ENCODE measurements at regions not wholly inside any gene's neighbourhood (a gene's known extent, or its start where the extent isn't known, plus 50 kb on each side); places are given as distances from the start of the nearest gene placed in this dataset.

GRCh38 chr13:78239714-78240113, 321.1 kb upstream of the EDNRB start:
- intact Hi-C loops (cut with DNase I): no loop called here
- no peak for TF ChIP-seq POLR2A (IDR thresholded peaks at IDR 0.05)
- TF ChIP-seq, protein P1, sequence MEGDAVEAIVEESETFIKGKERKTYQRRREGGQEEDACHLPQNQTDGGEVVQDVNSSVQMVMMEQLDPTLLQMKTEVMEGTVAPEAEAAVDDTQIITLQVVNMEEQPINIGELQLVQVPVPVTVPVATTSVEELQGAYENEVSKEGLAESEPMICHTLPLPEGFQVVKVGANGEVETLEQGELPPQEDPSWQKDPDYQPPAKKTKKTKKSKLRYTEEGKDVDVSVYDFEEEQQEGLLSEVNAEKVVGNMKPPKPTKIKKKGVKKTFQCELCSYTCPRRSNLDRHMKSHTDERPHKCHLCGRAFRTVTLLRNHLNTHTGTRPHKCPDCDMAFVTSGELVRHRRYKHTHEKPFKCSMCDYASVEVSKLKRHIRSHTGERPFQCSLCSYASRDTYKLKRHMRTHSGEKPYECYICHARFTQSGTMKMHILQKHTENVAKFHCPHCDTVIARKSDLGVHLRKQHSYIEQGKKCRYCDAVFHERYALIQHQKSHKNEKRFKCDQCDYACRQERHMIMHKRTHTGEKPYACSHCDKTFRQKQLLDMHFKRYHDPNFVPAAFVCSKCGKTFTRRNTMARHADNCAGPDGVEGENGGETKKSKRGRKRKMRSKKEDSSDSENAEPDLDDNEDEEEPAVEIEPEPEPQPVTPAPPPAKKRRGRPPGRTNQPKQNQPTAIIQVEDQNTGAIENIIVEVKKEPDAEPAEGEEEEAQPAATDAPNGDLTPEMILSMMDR (IDR thresholded peaks at IDR 0.05): no peak
- Histone ChIP-seq H3K27me3 (no peaks in the 10 kb centered on the region), H3K36me3 (replicated peaks in 1 of 2; ENCODE audit: insufficient read depth in 1 of 2, low read depth in 2 of 2) (no peaks in the 10 kb centered on the region), H3K27ac (no peak overlapping the region), H3K9me3 (no peaks in the 10 kb centered on the region), H3K4me3 (no peak overlapping the region), H3K4me1 (no peaks in the 10 kb centered on the region)
- 28 to 42% methylated on average over 2 of the region's 2 CpGs for WGBS, 2 donors
- no peak for ATAC-seq
- DNase-seq: no peak

GRCh38 chr13:78238911-78239310, 320.3 kb upstream of the EDNRB start:
- 23 to 45% methylated on average over 2 of the region's 2 CpGs for WGBS, 2 donors
- TF ChIP-seq, protein P1 (IDR thresholded peaks at IDR 0.05): no peak
- no peak for TF ChIP-seq POLR2A (IDR thresholded peaks at IDR 0.05)
- Histone ChIP-seq H3K27ac (no peak overlapping the region), H3K9me3 (no peaks in the 10 kb centered on the region), H3K36me3 (replicated peaks in 1 of 2; ENCODE audit: insufficient read depth in 1 of 2, low read depth in 2 of 2) (no peaks in the 10 kb centered on the region), H3K4me1 (no peaks in the 10 kb centered on the region), H3K4me3 (no peak overlapping the region), H3K27me3 (no peaks in the 10 kb centered on the region)
- intact Hi-C loops (cut with DNase I): no loop called here
- DNase-seq: no peak
- ATAC-seq: no peak

- DNase-seq (no peak), ATAC-seq (no peak)
- whole genome bisulfite sequencing, 2 donors: 23 to 40% methylated on average over 4 of the region's 4 CpGs
- H3K4me1 ChIP-seq: no peaks in the 10 kb centered on the region
- intact Hi-C loops (cut with DNase I): no loop called here
- H3K27ac ChIP-seq: no peak overlapping the region
- H3K27me3 ChIP-seq: no peaks in the 10 kb centered on the region
- no peaks in the 10 kb centered on the region for H3K36me3 ChIP-seq (replicated peaks in 1 of 2; ENCODE audit: insufficient read depth in 1 of 2, low read depth in 2 of 2)
- TF ChIP-seq POLR2A (IDR thresholded peaks at IDR 0.05): no peak
- TF ChIP-seq, protein P1 (IDR thresholded peaks at IDR 0.05): no peak
- no peaks in the 10 kb centered on the region for H3K9me3 ChIP-seq
- H3K4me3 ChIP-seq: no peak overlapping the region
These were observed 310.3 kb upstream of the EDNRB start for GRCh38 chr13:78228940-78229339.

DNA sequence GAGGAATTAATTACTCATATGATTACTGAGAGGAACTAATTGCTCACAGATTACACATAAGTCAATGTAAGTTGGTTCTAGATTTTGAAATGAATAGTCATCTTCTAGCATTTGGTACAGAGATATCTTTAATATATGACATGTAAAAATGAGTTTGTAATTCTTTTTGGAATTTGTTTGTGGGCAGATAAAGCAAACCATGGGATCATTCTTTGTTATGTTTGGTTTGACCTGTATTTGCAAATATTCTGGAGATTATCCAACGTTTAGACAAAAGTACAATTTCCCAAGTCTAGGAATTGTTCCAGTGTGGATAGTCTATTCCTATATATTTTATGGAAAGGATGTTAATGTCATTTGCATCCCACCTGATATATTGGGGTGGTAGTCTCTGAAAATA, 309.6 kb upstream of the EDNRB start:
- Histone ChIP-seq H3K36me3 (replicated peaks in 1 of 2; ENCODE audit: insufficient read depth in 1 of 2, low read depth in 2 of 2) (no peaks in the 10 kb centered on the region), H3K4me3 (no peak overlapping the region), H3K9me3 (no peaks in the 10 kb centered on the region), H3K4me1 (no peaks in the 10 kb centered on the region), H3K27me3 (no peaks in the 10 kb centered on the region), H3K27ac (no peak overlapping the region)
- intact Hi-C loops (cut with DNase I): no loop called here
- WGBS, 2 donors: 31 to 34% methylated on average over 1 of the region's 1 CpG
- ATAC-seq (no peak), DNase-seq (no peak)
- no peak for TF ChIP-seq POLR2A (IDR thresholded peaks at IDR 0.05)
- TF ChIP-seq, protein P1 (IDR thresholded peaks at IDR 0.05): no peak

- H3K36me3 ChIP-seq (replicated peaks in 1 of 2; ENCODE audit: insufficient read depth in 1 of 2, low read depth in 2 of 2): no peaks in the 10 kb centered on the region
- ATAC-seq (no peak), DNase-seq (no peak)
- TF ChIP-seq POLR2A (IDR thresholded peaks at IDR 0.05): no peak
- TF ChIP-seq, protein P1 (IDR thresholded peaks at IDR 0.05): no peak
- H3K27me3 ChIP-seq: no peaks in the 10 kb centered on the region
- intact Hi-C loops (cut with DNase I): no loop called here
- no peak overlapping the region for H3K27ac ChIP-seq
- no peak overlapping the region for H3K4me3 ChIP-seq
- no peaks in the 10 kb centered on the region for H3K9me3 ChIP-seq
- 64% methylated on average over 3 of the region's 3 CpGs for WGBS, 2 donors
- no peaks in the 10 kb centered on the region for H3K4me1 ChIP-seq
These were observed 309.1 kb upstream of the EDNRB start for GRCh38 chr13:78227709-78228108.

Data from body of pancreas (tissue), 4 donors.